HG03565 (cell line): ENCODE measurements at regions not wholly inside any gene's neighbourhood (a gene's known extent, or its start where the extent isn't known, plus 50 kb on each side); places are given as distances from the start of the nearest gene placed in this dataset.

ENCODE experiments used
- ATAC-seq: cut with Tn5 transposase; IDR thresholded peaks from one replicate; pipeline ENCODE4 v1.9.1; 2021; ENCODE audit warnings: mild to moderate bottlenecking, moderate library complexity; ENCODE audit not compliant: unreplicated experiment

- ATAC-seq: no peak
These were observed 55.6 kb upstream of the CCNG1 start for GRCh38 chr5:163381832-163382231.

- ATAC-seq: no peak
These were observed 53.6 kb upstream of the CCNG1 start for GRCh38 chr5:163383754-163384153.

GRCh38 chr5:163384669-163385068 lies 52.7 kb upstream of the CCNG1 start:
- no peak for ATAC-seq

GRCh38 chr5:163385271-163385670 lies 52.1 kb upstream of the CCNG1 start:
- no peak for ATAC-seq

GRCh38 chr5:163385824-163386223 lies 51.6 kb upstream of the CCNG1 start:
- no peak for ATAC-seq

- no peak for ATAC-seq
These were observed 51.0 kb upstream of the CCNG1 start for GRCh38 chr5:163386352-163386751.

GRCh38 chr5:163387589-163388343 lies 49.6 kb upstream of the CCNG1 start:
- no peak for ATAC-seq
